H9 (cell line): ENCODE measurements at regions not wholly inside any gene's neighbourhood (a gene's known extent, or its start where the extent isn't known, plus 50 kb on each side); places are given as distances from the start of the nearest gene placed in this dataset.

Experiments used
- DNase-seq: peaks from one replicate; pipeline ENCODE4 v3.0.0-alpha.2; 2017
- H2AFZ ChIP-seq: one replicate; pipeline ENCODE4 v1.6.1; 2013; ENCODE audit warnings: mild to moderate bottlenecking, low read length, control low read depth, moderate library complexity
- H2AK5ac ChIP-seq: 2 replicates; pipeline ENCODE4 v1.6.1; 2013; ENCODE audit warnings: low read length, control low read depth, mixed read lengths; ENCODE audit not compliant: insufficient read length
- H2BK120ac ChIP-seq: one replicate; pipeline ENCODE4 v1.6.1; 2013; ENCODE audit warnings: low read depth, mild to moderate bottlenecking, low read length, control low read depth, inconsistent platforms; ENCODE audit not compliant: poor library complexity, severe bottlenecking
- H2BK12ac ChIP-seq: 2 replicates; pipeline ENCODE4 v1.6.1; 2013; ENCODE audit warnings: low read length, control low read depth, mixed read lengths, low read depth; ENCODE audit not compliant: insufficient read length
- H2BK15ac ChIP-seq: 2 replicates; pipeline ENCODE4 v1.6.1; 2013; ENCODE audit warnings: low read depth, low read length, control low read depth
- H2BK20ac ChIP-seq: one replicate; pipeline ENCODE4 v1.6.1; 2013; ENCODE audit warnings: low read depth, mild to moderate bottlenecking, low read length, control low read depth, inconsistent platforms; ENCODE audit not compliant: poor library complexity, severe bottlenecking
- H2BK5ac ChIP-seq: 2 replicates; pipeline ENCODE4 v1.6.1; 2013; ENCODE audit warnings: low read length, control low read depth, mixed read lengths; ENCODE audit not compliant: insufficient read length
- H3K14ac ChIP-seq: 2 replicates; pipeline ENCODE4 v1.6.1; 2013; ENCODE audit warnings: low read length, control low read depth; ENCODE audit not compliant: insufficient read depth
- H3K18ac ChIP-seq: 2 replicates; pipeline ENCODE4 v1.6.1; 2013; ENCODE audit warnings: low read depth, mild to moderate bottlenecking, mixed read lengths, low read length, control low read depth; ENCODE audit not compliant: insufficient read length
- H3K23ac ChIP-seq: 2 replicates; pipeline ENCODE4 v1.6.1; 2013; ENCODE audit warnings: low read length, control low read depth, mixed read lengths, low read depth; ENCODE audit not compliant: insufficient read length
- H3K23me2 ChIP-seq: 2 replicates; pipeline ENCODE4 v1.6.1; 2013; ENCODE audit warnings: low read depth, mild to moderate bottlenecking, mixed read lengths, low read length, control low read depth; ENCODE audit not compliant: insufficient read length, poor library complexity, severe bottlenecking
- H3K27ac ChIP-seq: 2 replicates; pipeline ENCODE4 v1.5.1; 2013; ENCODE audit warnings: low read length, control low read depth, mixed read lengths, low read depth; ENCODE audit not compliant: insufficient read length
- H3K27me3 ChIP-seq: 2 replicates; pipeline ENCODE4 v1.6.1; 2013; ENCODE audit warnings: low read length, control low read depth, inconsistent platforms; ENCODE audit not compliant: insufficient read depth
- H3K4ac ChIP-seq: 2 replicates; pipeline ENCODE4 v1.6.1; 2013; ENCODE audit warnings: low read depth, mild to moderate bottlenecking, control low read depth, inconsistent platforms, low read length, moderate library complexity
- H3K4me1 ChIP-seq: 2 replicates; pipeline ENCODE4 v1.6.1; 2013; ENCODE audit warnings: low read length, control low read depth, inconsistent platforms; ENCODE audit not compliant: insufficient read depth
- H3K4me2 ChIP-seq: 2 replicates; pipeline ENCODE4 v1.6.1; 2013; ENCODE audit warnings: low read length, control low read depth, mixed read lengths; ENCODE audit not compliant: insufficient read length, insufficient read depth
- H3K56ac ChIP-seq: 2 replicates; pipeline ENCODE4 v1.6.1; 2013; ENCODE audit warnings: low read depth, mild to moderate bottlenecking, mixed read lengths, low read length, control low read depth; ENCODE audit not compliant: insufficient read length
- H3K79me1 ChIP-seq: 2 replicates; pipeline ENCODE4 v1.6.1; 2013; ENCODE audit warnings: low read depth, mild to moderate bottlenecking, moderate library complexity, low read length, control low read depth, inconsistent platforms; ENCODE audit not compliant: insufficient read depth, poor library complexity, severe bottlenecking
- H3K79me2 ChIP-seq: 2 replicates; pipeline ENCODE4 v1.6.1; 2013; ENCODE audit warnings: low read length, control low read depth, inconsistent platforms; ENCODE audit not compliant: insufficient read depth
- H3K9ac ChIP-seq: 2 replicates; pipeline ENCODE4 v1.6.1; 2013; ENCODE audit warnings: low read length, control low read depth, mixed read lengths; ENCODE audit not compliant: insufficient read length; ENCODE audit errors: extremely low read depth
- H3K9me3 ChIP-seq: one replicate; pipeline ENCODE4 v1.6.1; 2013; ENCODE audit warnings: low read depth, low read length, inconsistent platforms; ENCODE audit not compliant: control insufficient read depth
- H3T11ph ChIP-seq: one replicate; pipeline ENCODE4 v1.6.1; 2013; ENCODE audit warnings: mild to moderate bottlenecking, low read length, control low read depth, inconsistent platforms
- H4K20me1 ChIP-seq: one replicate; pipeline ENCODE4 v1.6.1; 2013; ENCODE audit not compliant: control insufficient read depth, insufficient read length, insufficient read depth
- H4K5ac ChIP-seq: 2 replicates; pipeline ENCODE4 v1.6.1; 2013; ENCODE audit warnings: low read depth, mild to moderate bottlenecking, mixed read lengths, low read length, control low read depth; ENCODE audit not compliant: insufficient read length
- H4K8ac ChIP-seq: replicated peaks from 2 replicates; pipeline ENCODE4 v1.6.1; 2013; ENCODE audit warnings: low read length, control low read depth, mixed read lengths, low read depth; ENCODE audit not compliant: insufficient read length
- H4K91ac ChIP-seq: 2 replicates; pipeline ENCODE4 v1.6.1; 2013; ENCODE audit warnings: low read depth, mild to moderate bottlenecking, moderate library complexity, mixed read lengths, low read length, control low read depth; ENCODE audit not compliant: insufficient read length
- H3K27ac Mint-ChIP-seq, 3 experiments: 2 replicates in 2 of 3; 3 replicates in 1 of 3; pipeline ENCODE4 v1.8.0; 2020 to 2021; ENCODE audit warnings: mixed read lengths in 3 of 3, mild to moderate bottlenecking in 1 of 3, moderate library complexity in 1 of 3
- H3K27me3 Mint-ChIP-seq: 2 replicates; pipeline ENCODE4 v1.8.0; 2021; ENCODE audit warnings: low read depth, mild to moderate bottlenecking, moderate library complexity, mixed read lengths
- H3K36me3 Mint-ChIP-seq, 3 experiments: 2 replicates in 2 of 3; 3 replicates in 1 of 3; pipeline ENCODE4 v1.8.0; 2020 to 2021; ENCODE audit warnings: low read depth in 3 of 3, mixed read lengths in 3 of 3; ENCODE audit not compliant: insufficient read depth in 1 of 3
- H3K4me1 Mint-ChIP-seq, 2 experiments: 2 replicates each; pipeline ENCODE4 v1.8.0; 2020; ENCODE audit warnings: mixed read lengths in 2 of 2
- H3K4me3 Mint-ChIP-seq, 2 experiments: 2 replicates in 1 of 2; 3 replicates in 1 of 2; pipeline ENCODE4 v1.8.0; 2020 to 2021; ENCODE audit warnings: mild to moderate bottlenecking in 2 of 2, mixed read lengths in 2 of 2, moderate library complexity in 1 of 2
- H3K9me3 Mint-ChIP-seq, 2 experiments: 2 replicates in 1 of 2; 3 replicates in 1 of 2; pipeline ENCODE4 v1.8.0; 2020; ENCODE audit warnings: mild to moderate bottlenecking in 2 of 2, mixed read lengths in 2 of 2, moderate library complexity in 1 of 2
- CTCF ChIP-seq: fragments of 200-600 bp; sonication (generic); conservative IDR thresholded peaks from 3 replicates; pipeline ENCODE4 v1.8.0; 2021; ENCODE audit warnings: antibody characterized with exemption, mild to moderate bottlenecking
- WGBS: extraction: QIAGEN DNeasy Blood & Tissue Kit; methylation state at CpG from one replicate; pipeline ENCODE4 v1.1.7; 2013; ENCODE audit warnings: missing lambda C conversion rate, low lambda C conversion rate, mixed read lengths; ENCODE audit not compliant: insufficient read length; ENCODE audit errors: extremely low coverage; 5-methylcytosine and 5-hydroxymethylcytosine counted together

GRCh38 chr22:34570408-34570807, 495.6 kb upstream of the ISX start:
- Histone ChIP-seq H2AFZ (no peak overlapping the region), H3K18ac (no peak overlapping the region), H2BK120ac (no peak overlapping the region), H3K14ac (no peak overlapping the region), H3K9me3 (no peaks in the 10 kb centered on the region), H2AK5ac (no peak overlapping the region), H2BK20ac (no peak overlapping the region), H2BK5ac (no peak overlapping the region), H3K23ac (no peak overlapping the region), H3K56ac (no peak overlapping the region), H4K5ac (no peak overlapping the region), H3K23me2 (no peaks in the 10 kb centered on the region), H3K4me2 (no peak overlapping the region), H3K4ac (no peak overlapping the region), H4K20me1 (no peaks in the 10 kb centered on the region), H4K91ac (no peak overlapping the region), H3K4me1 (no peaks in the 10 kb centered on the region), H3K79me2 (no peaks in the 10 kb centered on the region), H4K8ac (no peak overlapping the region), H2BK12ac (no peak overlapping the region), H3T11ph (no peak overlapping the region), H3K9ac (no peak overlapping the region), H3K79me1 (no peaks in the 10 kb centered on the region), H3K27me3 (no peaks in the 10 kb centered on the region), H2BK15ac (no peak overlapping the region), H3K27ac (no peak overlapping the region)
- TF ChIP-seq CTCF, result no peak
- Mint-ChIP-seq H3K9me3 (peaks cover 4 to 8% of the 10 kb centered on the region in 2 experiments; a peak in 2 of 5 replicates), H3K27ac (no peak overlapping the region), H3K4me3 (no peak overlapping the region), H3K4me1 (peaks cover 0 to 4% of the 10 kb centered on the region in 2 experiments; a peak in 1 of 4 replicates), H3K36me3 (peaks cover 0 to 5% (median 0%) of the 10 kb centered on the region in 3 experiments; a peak in 2 of 7 replicates), H3K27me3 (peaks cover 4% of the 10 kb centered on the region; the same call in 1 of the 2 replicates)
- DNase-seq, result no peak
- WGBS, result no CpG with 5 or more reads among the region's 3 CpGs
